Hepatocyte (in vitro differentiated cells): ENCODE measurements at regions not wholly inside any gene's neighbourhood (a gene's known extent, or its start where the extent isn't known, plus 50 kb on each side); places are given as distances from the start of the nearest gene placed in this dataset.

Source experiments
- EZH2phosphoT487 ChIP-seq: fragments of 200-600 bp; sonication (generic); IDR thresholded peaks from one replicate; pipeline ENCODE4 v1.6.1; 2018; ENCODE audit warnings: antibody characterized with exemption, mild to moderate bottlenecking, low read depth, moderate library complexity; ENCODE audit not compliant: unreplicated experiment, severe bottlenecking
- TF ChIP-seq, protein P1 (sequence below): fragments of 200-600 bp; sonication (generic); IDR thresholded peaks from 2 replicates; pipeline ENCODE4 v1.5.1; 2016; ENCODE audit warnings: antibody characterized with exemption, mild to moderate bottlenecking; ENCODE audit not compliant: poor library complexity

DNA sequence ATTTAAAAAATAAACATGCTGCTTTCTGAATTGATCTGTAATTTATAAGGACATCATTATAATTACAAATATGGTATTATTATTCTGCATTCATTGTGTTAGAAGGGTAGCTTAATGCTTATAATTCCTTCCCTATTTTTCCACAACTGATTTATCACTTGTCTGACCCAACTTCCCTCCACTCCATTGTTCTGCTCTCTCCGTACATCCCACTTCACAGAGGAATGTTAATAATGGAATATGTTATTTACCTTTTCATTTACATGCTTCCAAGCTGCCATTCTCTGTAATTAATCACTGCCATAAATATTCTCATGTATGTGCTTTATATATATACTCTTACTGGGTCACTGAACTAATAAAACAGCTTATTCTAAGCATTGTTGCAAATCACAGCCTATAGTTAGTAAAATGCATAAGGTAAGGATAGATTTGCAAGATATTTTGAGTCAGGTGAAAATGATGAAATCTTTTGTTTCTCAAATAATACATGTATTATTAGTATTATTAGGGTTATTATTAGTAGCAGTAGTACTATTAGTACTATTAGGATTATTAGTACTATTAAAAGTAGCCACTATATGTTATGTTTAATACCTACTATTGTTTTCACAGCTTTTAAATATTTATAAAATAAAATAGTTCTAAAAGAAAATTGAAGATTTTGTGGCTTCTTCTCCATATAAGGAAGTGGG is 70.6 kb upstream of the NEK7 start:
- no peak for TF ChIP-seq EZH2phosphoT487
- TF ChIP-seq, protein P1, sequence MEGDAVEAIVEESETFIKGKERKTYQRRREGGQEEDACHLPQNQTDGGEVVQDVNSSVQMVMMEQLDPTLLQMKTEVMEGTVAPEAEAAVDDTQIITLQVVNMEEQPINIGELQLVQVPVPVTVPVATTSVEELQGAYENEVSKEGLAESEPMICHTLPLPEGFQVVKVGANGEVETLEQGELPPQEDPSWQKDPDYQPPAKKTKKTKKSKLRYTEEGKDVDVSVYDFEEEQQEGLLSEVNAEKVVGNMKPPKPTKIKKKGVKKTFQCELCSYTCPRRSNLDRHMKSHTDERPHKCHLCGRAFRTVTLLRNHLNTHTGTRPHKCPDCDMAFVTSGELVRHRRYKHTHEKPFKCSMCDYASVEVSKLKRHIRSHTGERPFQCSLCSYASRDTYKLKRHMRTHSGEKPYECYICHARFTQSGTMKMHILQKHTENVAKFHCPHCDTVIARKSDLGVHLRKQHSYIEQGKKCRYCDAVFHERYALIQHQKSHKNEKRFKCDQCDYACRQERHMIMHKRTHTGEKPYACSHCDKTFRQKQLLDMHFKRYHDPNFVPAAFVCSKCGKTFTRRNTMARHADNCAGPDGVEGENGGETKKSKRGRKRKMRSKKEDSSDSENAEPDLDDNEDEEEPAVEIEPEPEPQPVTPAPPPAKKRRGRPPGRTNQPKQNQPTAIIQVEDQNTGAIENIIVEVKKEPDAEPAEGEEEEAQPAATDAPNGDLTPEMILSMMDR: no peak
